Neural crest cell (in vitro differentiated cells): ENCODE measurements at regions not wholly inside any gene's neighbourhood (a gene's known extent, or its start where the extent isn't known, plus 50 kb on each side); places are given as distances from the start of the nearest gene placed in this dataset.

Experiments used
- DNase-seq: peaks from one replicate; pipeline ENCODE4 v3.0.0; 2021; ENCODE audit warnings: low read depth, mixed read lengths, low spot score
- H3K27ac Mint-ChIP-seq: one replicate; pipeline ENCODE4 v1.8.0; 2021; ENCODE audit warnings: mild to moderate bottlenecking, mixed read lengths; ENCODE audit not compliant: unreplicated experiment
- H3K27me3 Mint-ChIP-seq: 2 replicates; pipeline ENCODE4 v1.8.0; 2021; ENCODE audit warnings: low read depth, mild to moderate bottlenecking, mixed read lengths
- H3K36me3 Mint-ChIP-seq: 2 replicates; pipeline ENCODE4 v1.8.0; 2021; ENCODE audit warnings: low read depth, mild to moderate bottlenecking, mixed read lengths
- H3K4me1 Mint-ChIP-seq: 2 replicates; pipeline ENCODE4 v1.8.0; 2021; ENCODE audit warnings: mixed read lengths
- H3K4me3 Mint-ChIP-seq: one replicate; pipeline ENCODE4 v1.8.0; 2021; ENCODE audit warnings: mild to moderate bottlenecking, mixed read lengths
- H3K9me3 Mint-ChIP-seq: 2 replicates; pipeline ENCODE4 v1.8.0; 2021; ENCODE audit warnings: mixed read lengths
- CTCF ChIP-seq: fragments of 200-600 bp; sonication (generic); conservative IDR thresholded peaks from 2 replicates; pipeline ENCODE4 v1.5.0; 2021; ENCODE audit warnings: antibody characterized with exemption, mild to moderate bottlenecking

GRCh38 chr21:17191346-17191993, 321.4 kb upstream of the CXADR start:
- no peaks in the 10 kb centered on the region for H3K4me1 Mint-ChIP-seq
- no peak for DNase-seq
- no peak overlapping the region for H3K4me3 Mint-ChIP-seq
- TF ChIP-seq CTCF: no peak
- H3K36me3 Mint-ChIP-seq: peaks cover 8% of the 10 kb centered on the region
- H3K27me3 Mint-ChIP-seq: no peaks in the 10 kb centered on the region
- no peak overlapping the region for H3K27ac Mint-ChIP-seq
- peaks cover 24% of the 10 kb centered on the region for H3K9me3 Mint-ChIP-seq

- no peaks in the 10 kb centered on the region for H3K27me3 Mint-ChIP-seq
- no peaks in the 10 kb centered on the region for H3K4me1 Mint-ChIP-seq
- TF ChIP-seq CTCF: no peak
- peaks cover 6% of the 10 kb centered on the region for H3K36me3 Mint-ChIP-seq
- H3K27ac Mint-ChIP-seq: no peak overlapping the region
- H3K9me3 Mint-ChIP-seq: peaks cover 12% of the 10 kb centered on the region
- DNase-seq: no peak
- no peak overlapping the region for H3K4me3 Mint-ChIP-seq
Measured at GRCh38 chr21:17195351-17195750, 317.5 kb upstream of the CXADR start.

GRCh38 chr21:17195976-17196375, 316.9 kb upstream of the CXADR start:
- TF ChIP-seq CTCF: no peak
- Mint-ChIP-seq H3K4me3 (no peak overlapping the region), H3K27me3 (no peaks in the 10 kb centered on the region), H3K9me3 (peaks cover 10% of the 10 kb centered on the region), H3K27ac (no peak overlapping the region), H3K4me1 (no peaks in the 10 kb centered on the region), H3K36me3 (peaks cover 6% of the 10 kb centered on the region)
- no peak for DNase-seq

- H3K36me3 Mint-ChIP-seq: peaks cover 6% of the 10 kb centered on the region
- no peak for DNase-seq
- H3K9me3 Mint-ChIP-seq: peaks cover 10% of the 10 kb centered on the region
- H3K27ac Mint-ChIP-seq: no peak overlapping the region
- no peak for TF ChIP-seq CTCF
- H3K4me1 Mint-ChIP-seq: no peaks in the 10 kb centered on the region
- H3K4me3 Mint-ChIP-seq: no peak overlapping the region
- H3K27me3 Mint-ChIP-seq: no peaks in the 10 kb centered on the region
Measured at GRCh38 chr21:17196623-17197022, 316.2 kb upstream of the CXADR start.

- Mint-ChIP-seq H3K4me1 (no peaks in the 10 kb centered on the region), H3K27me3 (no peaks in the 10 kb centered on the region), H3K9me3 (peaks cover 5% of the 10 kb centered on the region), H3K36me3 (peaks cover 5% of the 10 kb centered on the region), H3K4me3 (no peak overlapping the region), H3K27ac (no peak overlapping the region)
- no peak for DNase-seq
- TF ChIP-seq CTCF: no peak
Measured at GRCh38 chr21:17197996-17198395, 314.8 kb upstream of the CXADR start.
